Gastroesophageal sphincter (tissue), 4 donors: ENCODE measurements at regions not wholly inside any gene's neighbourhood (a gene's known extent, or its start where the extent isn't known, plus 50 kb on each side); places are given as distances from the start of the nearest gene placed in this dataset.

Experiments used
- ATAC-seq: fragments of 150-250 bp; one replicate; pipeline ENCODE4 v1.9.1; 2016; ENCODE audit warnings: mild to moderate bottlenecking, moderate library complexity
- H3K27ac ChIP-seq, 4 donors: fragments of 200-600 bp; sonication (generic) in 3 of 4; 1 replicate in 3 of 4; 2 replicates in 1 of 4; pipeline ENCODE4 v1.5.1; 2016 to 2019
- H3K27me3 ChIP-seq: fragments of 200-600 bp; sonication (generic); one replicate; pipeline ENCODE4 v1.5.1; 2019
- H3K36me3 ChIP-seq, 2 donors: fragments of 200-600 bp; sonication (generic); one replicate each; pipeline ENCODE4 v1.5.1; 2019; ENCODE audit warnings: control low read depth in 1 of 2
- H3K4me1 ChIP-seq, 3 donors: fragments of 200-600 bp; sonication (generic); 1 replicate in 2 of 3; 2 replicates in 1 of 3; pipeline ENCODE4 v1.5.1; 2016 to 2019; ENCODE audit warnings: control low read depth in 2 of 3
- H3K4me3 ChIP-seq, 2 donors: fragments of 200-600 bp; sonication (generic); one replicate each; pipeline ENCODE4 v1.5.1; 2019; ENCODE audit warnings: mild to moderate bottlenecking in 1 of 2, moderate library complexity in 1 of 2
- H3K9me3 ChIP-seq, 3 donors: fragments of 200-600 bp; sonication (generic); one replicate each; pipeline ENCODE4 v1.5.1; 2017 to 2019; ENCODE audit warnings: control low read depth in 2 of 3
- EP300 ChIP-seq: sonication (generic); formaldehyde crosslinking; IDR thresholded peaks from one replicate; pipeline ENCODE4 v1.6.1; 2017; ENCODE audit warnings: antibody characterized with exemption, mild to moderate bottlenecking
- POLR2A ChIP-seq, 2 donors: fragments of 450-650 bp; IDR thresholded peaks; one replicate each; pipeline ENCODE4 v1.6.1; 2017; ENCODE audit warnings: antibody characterized with exemption in 2 of 2, mild to moderate bottlenecking in 2 of 2, moderate library complexity in 1 of 2
- POLR2AphosphoS5 ChIP-seq: sonication (generic); formaldehyde crosslinking; IDR thresholded peaks from one replicate; pipeline ENCODE4 v1.6.1; 2017; ENCODE audit warnings: antibody characterized with exemption
- whole genome bisulfite sequencing, 2 donors: methylation state at CpG; one replicate each; pipeline ENCODE4 v1.1.5; 2018; ENCODE audit warnings: low coverage in 1 of 2; 5-methylcytosine and 5-hydroxymethylcytosine counted together
- TF ChIP-seq, protein P1 (sequence below), 4 experiments: fragments of 200-600 bp in 2 of 4; fragments of 450-650 bp in 2 of 4; sonication (generic) in 1 of 4; IDR thresholded peaks; one replicate each; pipeline ENCODE4 v1.5.1; 2017 to 2019; ENCODE audit warnings: antibody characterized with exemption in 4 of 4, mild to moderate bottlenecking in 2 of 4, moderate library complexity in 2 of 4

DNA sequence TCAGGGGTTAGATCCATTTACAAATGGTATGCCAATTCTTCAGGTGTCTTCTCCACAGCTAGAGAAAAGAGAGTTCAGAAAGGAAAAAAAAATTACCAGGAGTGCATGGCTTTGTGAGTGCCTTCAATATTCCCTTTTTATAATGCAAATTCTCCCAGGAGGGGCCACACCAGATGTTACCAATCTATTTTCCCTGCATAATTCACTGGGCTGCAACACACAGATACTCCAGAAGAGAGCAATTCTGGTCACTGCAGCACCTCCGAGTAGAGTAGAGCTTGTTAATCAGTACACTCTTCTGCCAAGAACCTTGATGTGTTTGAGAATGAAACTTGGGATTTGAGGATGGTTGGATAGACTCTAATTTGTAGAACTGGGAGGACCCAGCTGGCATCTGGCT lies 80.7 kb upstream of the SPRED1 start:
- H3K4me1 ChIP-seq, result no peaks in the 10 kb centered on the region
- no peak for TF ChIP-seq POLR2AphosphoS5
- TF ChIP-seq, protein P1, sequence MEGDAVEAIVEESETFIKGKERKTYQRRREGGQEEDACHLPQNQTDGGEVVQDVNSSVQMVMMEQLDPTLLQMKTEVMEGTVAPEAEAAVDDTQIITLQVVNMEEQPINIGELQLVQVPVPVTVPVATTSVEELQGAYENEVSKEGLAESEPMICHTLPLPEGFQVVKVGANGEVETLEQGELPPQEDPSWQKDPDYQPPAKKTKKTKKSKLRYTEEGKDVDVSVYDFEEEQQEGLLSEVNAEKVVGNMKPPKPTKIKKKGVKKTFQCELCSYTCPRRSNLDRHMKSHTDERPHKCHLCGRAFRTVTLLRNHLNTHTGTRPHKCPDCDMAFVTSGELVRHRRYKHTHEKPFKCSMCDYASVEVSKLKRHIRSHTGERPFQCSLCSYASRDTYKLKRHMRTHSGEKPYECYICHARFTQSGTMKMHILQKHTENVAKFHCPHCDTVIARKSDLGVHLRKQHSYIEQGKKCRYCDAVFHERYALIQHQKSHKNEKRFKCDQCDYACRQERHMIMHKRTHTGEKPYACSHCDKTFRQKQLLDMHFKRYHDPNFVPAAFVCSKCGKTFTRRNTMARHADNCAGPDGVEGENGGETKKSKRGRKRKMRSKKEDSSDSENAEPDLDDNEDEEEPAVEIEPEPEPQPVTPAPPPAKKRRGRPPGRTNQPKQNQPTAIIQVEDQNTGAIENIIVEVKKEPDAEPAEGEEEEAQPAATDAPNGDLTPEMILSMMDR (IDR thresholded peaks at IDR 0.05), result no peak
- no peak for TF ChIP-seq EP300
- no peak for TF ChIP-seq POLR2A (IDR thresholded peaks at IDR 0.05)
- no peak overlapping the region for H3K4me3 ChIP-seq
- ATAC-seq, result no peak
- WGBS, 2 donors, result 54% methylated on average over 1 of the region's 1 CpG; no CpG with 5 or more reads in 1 of the 2 donors
- no peaks in the 10 kb centered on the region for H3K27me3 ChIP-seq
- no peak overlapping the region for H3K27ac ChIP-seq
- H3K36me3 ChIP-seq, result no peaks in the 10 kb centered on the region
- no peaks in the 10 kb centered on the region for H3K9me3 ChIP-seq

DNA sequence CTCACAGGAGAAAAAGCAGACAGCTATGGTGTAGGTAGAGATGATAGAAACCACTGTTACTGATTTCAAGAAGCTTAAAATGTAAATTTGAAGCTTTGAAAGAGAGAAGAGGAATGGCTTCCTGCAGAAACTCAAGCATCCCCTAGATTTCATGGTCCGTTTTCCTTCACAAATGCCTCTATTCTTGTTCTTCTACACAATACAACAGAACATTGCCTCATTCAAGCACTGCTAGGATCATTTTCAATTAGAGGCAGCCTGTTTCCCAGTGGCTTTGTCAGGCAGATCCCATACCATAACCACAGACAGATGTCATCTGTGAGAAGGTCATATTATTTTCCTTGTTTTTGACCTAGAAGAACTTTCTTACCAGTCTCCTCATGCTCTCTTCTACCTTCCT lies 77.9 kb upstream of the SPRED1 start:
- TF ChIP-seq, protein P1 (IDR thresholded peaks at IDR 0.05), result no peak
- TF ChIP-seq EP300 (no peak), POLR2A (IDR thresholded peaks at IDR 0.05) (no peak), POLR2AphosphoS5 (no peak)
- WGBS, 2 donors, result 73 to 88% methylated on average over 1 of the region's 1 CpG
- Histone ChIP-seq H3K27me3 (no peaks in the 10 kb centered on the region), H3K9me3 (no peaks in the 10 kb centered on the region), H3K27ac (no peak overlapping the region), H3K36me3 (no peaks in the 10 kb centered on the region), H3K4me1 (no peaks in the 10 kb centered on the region), H3K4me3 (no peak overlapping the region)
- ATAC-seq, result no peak

DNA sequence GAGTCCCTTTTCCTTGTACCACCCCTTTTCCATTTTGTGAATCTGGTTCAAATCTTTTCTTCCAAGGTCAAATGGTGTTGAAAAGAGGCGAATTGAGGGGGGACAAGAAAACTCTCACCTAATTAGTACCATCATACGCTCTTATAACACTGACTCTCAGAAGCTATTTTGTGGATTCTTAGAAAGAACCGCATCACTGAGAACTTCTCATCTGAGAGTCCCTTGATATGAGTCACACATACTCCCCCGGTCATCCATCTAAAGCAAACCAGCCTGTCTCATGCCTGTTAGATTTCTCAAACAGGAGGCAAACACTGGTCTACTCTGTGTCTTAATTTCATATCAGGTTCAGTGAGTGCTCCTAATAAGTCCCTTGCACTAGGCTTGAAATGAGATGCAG lies 76.5 kb upstream of the SPRED1 start:
- Histone ChIP-seq H3K9me3 (no peaks in the 10 kb centered on the region), H3K4me1 (no peaks in the 10 kb centered on the region), H3K27me3 (no peaks in the 10 kb centered on the region), H3K4me3 (no peak overlapping the region), H3K36me3 (no peaks in the 10 kb centered on the region), H3K27ac (no peak overlapping the region)
- TF ChIP-seq POLR2A (IDR thresholded peaks at IDR 0.05) (no peak), EP300 (no peak), POLR2AphosphoS5 (no peak)
- TF ChIP-seq, protein P1 (IDR thresholded peaks at IDR 0.05), result no peak
- 82% methylated on average over 4 of the region's 4 CpGs; no CpG with 5 or more reads in 1 of the 2 donors for whole genome bisulfite sequencing, 2 donors
- no peak for ATAC-seq

DNA sequence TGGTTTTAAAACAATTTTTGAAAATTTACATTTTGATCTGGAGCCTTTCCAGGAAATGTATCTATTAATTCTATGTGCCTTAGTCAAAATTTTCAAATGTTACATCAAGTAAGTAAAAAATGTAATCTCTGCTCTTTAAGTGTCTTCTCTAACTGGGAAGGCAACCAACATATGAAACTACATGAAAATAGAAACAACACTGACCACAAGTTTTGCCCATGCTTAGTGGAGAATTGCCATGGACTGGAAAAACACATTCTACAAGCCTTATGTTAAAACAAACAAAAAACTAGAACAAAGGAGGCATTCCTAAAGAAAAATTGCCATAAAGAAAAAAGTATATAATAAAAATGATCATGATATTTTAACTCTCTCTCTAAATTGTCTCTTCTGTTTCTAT lies 75.9 kb upstream of the SPRED1 start:
- H3K9me3 ChIP-seq, result no peaks in the 10 kb centered on the region
- ATAC-seq, result no peak
- no peak overlapping the region for H3K27ac ChIP-seq

DNA sequence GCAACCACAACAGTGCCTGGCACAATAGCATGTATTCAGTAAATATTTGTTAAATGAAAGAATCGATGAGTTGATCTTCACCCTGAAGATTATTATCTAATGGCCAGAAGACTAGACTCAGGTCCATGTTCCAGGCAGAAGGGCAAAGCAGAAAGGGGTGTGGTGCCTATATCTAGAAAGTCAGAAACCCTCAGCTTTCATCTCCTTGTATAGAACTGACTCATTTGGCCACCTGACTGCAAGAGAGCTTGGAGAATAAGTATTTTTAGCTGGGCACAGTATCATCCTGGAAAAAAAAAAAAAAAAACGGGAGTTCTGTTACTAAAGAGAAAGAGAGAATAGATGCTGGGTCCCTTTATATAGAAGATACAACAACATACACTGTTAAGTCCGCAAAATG lies 69.7 kb upstream of the SPRED1 start:
- H3K27ac ChIP-seq, result no peak overlapping the region
- TF ChIP-seq, protein P1 (IDR thresholded peaks at IDR 0.05), result no peak
- TF ChIP-seq POLR2AphosphoS5 (no peak), POLR2A (IDR thresholded peaks at IDR 0.05) (no peak), EP300 (no peak)
- ATAC-seq, result no peak
- no peaks in the 10 kb centered on the region for H3K4me1 ChIP-seq
- WGBS, 2 donors, result 63 to 82% methylated on average over 1 to 3 of the region's 3 CpGs
- H3K27me3 ChIP-seq, result no peaks in the 10 kb centered on the region
- no peaks in the 10 kb centered on the region for H3K36me3 ChIP-seq
- H3K4me3 ChIP-seq, result no peak overlapping the region
- no peaks in the 10 kb centered on the region for H3K9me3 ChIP-seq

More for the DNA sequence above, 75.9 kb upstream of the SPRED1 start:
- no peaks in the 10 kb centered on the region for H3K27me3 ChIP-seq
- TF ChIP-seq EP300 (no peak), POLR2A (IDR thresholded peaks at IDR 0.05) (no peak), POLR2AphosphoS5 (no peak)
- TF ChIP-seq, protein P1 (IDR thresholded peaks at IDR 0.05), result no peak
- no peaks in the 10 kb centered on the region for H3K4me1 ChIP-seq
- no peak overlapping the region for H3K4me3 ChIP-seq
- H3K36me3 ChIP-seq, result no peaks in the 10 kb centered on the region
